ENCODE measurements at regions not wholly inside any gene's neighbourhood (a gene's known extent, or its start where the extent isn't known, plus 50 kb on each side); places are given as distances from the start of the nearest gene placed in this dataset.
"Not testable (repeated sequence)": the region's sequence is repeated elsewhere in the genome, so short reads cannot be mapped to it uniquely, and the experiment has no call there.

DNA sequence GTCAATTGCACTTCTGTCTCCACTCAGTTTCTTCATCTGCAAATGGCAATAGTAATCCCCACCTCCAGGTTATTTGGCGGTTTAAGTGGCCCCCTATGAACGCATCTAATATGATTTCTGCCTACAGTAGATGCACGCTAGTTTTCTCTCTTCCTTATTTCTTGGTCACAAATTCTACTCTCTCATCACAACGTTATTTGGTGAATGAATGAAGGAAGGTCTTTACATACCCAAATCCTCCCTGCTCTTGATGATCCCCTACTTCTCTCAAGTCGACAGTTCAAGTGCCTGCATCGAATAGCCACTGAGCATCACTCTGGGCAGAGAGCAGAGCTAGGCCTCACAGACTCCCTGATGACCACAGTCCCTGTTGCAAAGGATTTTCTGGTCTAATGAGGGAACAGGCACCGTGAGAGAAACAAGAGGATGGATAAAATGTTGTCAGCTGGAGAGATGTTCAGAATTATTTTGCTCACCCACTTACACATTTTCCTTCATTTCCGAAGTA, 181.2 kb upstream of the SMAD3 start:
- no peak for DNase-seq (ENCODE audit: low read depth)

DNA sequence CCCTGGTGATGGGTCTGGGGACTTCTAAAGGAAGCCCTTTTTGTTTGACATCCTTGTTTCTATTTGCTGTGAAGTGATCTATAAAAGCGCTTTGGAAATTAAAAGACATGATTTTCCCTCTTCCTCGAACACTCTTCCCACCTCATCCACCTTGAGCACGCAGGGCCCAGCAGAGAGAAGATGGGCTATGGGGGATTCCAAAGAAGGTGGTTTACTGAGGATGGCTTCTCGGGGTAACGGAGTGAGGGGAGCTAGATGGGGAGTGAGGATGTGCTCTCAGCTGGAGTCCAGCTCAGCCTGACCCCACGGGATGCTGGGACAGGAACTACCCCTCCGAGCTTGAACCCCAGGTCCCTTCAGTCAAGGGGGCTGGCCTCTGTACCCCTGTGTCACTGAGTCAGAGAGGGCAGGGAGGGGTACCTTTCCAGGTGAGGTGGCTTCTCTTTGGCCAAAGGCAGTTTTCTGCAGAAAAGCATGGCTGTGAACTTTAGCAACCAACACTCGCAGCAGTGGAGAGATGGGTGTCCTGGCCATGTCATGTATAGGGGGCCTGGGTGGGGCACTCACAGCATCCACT, 180.7 kb upstream of the SMAD3 start:
- DNase-seq (ENCODE audit: low read depth): no peak

DNA sequence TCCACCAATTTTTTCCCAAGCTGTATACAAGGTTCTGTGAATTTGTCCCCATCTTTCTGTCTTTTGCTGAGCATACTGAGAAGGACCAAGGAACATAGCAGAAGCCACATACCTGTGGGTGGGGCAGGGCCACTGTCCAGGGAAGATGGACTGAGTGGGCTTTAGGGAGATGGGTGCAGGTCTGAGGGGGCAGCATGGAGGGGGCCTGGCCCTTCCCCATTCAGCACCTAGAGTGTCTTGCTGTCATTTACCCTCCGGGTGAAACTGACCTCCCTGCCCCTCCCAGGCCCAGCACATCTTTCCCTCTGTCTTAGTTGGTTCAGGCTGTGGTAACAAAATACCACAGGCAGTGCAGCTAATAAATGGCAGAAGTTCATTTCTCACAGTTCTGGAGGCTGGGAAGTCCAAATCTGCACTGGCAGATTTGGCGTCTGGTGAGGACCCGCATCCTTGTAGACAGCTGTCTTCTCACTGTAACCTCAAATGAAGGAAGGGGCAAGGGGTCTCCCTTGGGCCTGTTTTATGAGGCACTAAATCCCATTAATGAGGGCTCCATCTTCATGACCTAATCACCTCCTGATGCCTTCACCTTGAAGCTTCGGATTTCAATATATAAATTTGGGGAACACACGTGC, 180.0 kb upstream of the SMAD3 start:
- DNase-seq (ENCODE audit: low read depth): no peak

DNA sequence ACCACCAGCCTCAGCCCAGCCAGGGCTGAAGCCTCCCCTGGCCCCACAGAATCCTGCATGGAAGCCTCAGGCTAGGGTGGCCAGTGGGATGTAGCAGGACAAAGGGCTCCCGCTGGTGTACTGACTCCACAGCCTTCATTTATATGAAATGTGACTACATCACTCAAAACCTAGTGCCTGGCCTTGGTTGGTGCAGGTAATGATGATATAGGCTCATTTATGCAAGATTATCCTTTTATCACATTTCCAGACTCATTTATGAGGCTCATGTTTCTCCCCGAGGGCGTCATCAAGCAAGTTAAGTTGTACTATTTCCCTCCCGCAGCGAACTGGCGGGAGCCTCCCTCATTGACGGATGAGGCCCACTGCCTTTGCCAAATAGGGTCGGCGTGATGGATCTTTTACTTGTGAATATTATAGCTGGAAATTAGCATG, 179.1 kb upstream of the SMAD3 start:
- DNase-seq (ENCODE audit: low read depth): no peak

DNA sequence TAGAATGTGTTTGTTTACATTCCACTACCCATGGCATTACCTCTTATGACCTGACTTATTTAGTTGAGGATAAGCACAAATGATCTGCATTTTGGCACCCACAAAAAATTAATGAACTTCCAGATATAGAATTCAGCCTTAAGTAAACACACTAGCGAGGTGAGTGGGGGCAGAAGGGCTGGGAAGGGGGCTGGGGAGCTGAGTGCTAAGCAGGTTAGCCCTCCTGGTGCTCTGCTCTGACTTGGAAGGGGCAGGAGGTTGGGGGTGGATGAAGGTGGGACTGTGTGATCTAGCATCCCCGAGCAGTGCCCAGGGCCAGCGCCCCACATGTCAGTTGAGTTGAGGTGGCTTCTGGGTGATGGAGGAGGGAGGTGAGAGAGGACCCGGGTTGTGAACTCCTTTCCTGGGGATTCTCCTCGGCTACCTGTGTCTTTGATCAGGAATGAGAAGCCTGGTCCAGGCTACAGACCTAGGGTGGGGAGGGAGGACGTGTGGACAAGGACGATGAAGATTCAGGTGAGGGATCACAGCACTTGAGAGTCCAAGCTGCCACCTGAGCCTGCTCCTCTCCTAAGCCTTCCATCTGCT, 178.6 kb upstream of the SMAD3 start:
- DNase-seq (ENCODE audit: low read depth): no peak

DNA sequence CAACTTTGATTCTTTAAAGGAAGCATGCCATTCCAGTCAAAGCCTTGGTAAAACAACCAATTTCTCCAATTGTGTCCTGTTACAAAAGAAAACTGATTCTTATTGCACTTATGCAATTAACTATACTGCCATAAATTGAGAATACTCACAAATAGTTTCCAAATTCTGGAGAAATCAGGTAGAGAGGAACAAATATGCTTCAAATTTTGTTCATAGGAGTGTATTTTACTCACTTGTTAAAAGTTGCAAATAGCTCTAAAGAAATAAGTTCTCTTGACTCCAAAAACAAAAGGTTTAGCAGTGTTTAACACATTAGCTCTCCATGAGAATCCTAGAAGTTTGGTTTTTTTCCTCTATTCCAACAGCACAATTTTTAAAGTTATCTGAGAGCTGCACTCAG, 176.1 kb upstream of the SMAD3 start:
- not testable (repeated sequence) for DNase-seq (ENCODE audit: low read depth)

DNA sequence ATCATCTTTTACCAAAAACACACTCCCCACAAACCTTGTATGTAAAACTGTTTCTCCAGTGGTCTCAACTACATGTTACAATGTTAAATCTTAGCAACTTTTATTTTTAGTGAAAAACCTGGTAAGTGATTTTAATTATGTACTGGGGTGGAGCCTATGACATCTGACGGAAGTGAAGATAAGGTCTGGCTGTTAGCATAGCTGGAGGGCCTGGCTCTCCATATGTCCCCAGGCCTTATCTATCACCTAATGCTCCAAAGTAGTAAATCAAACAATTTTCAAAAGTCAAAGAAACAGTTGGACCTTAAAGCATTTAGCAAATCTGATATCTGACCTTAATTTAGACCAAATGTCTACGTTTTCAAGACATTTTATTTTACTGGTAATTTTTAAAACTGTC, 173.6 kb upstream of the SMAD3 start:
- no peak for DNase-seq (ENCODE audit: low read depth)

DNA sequence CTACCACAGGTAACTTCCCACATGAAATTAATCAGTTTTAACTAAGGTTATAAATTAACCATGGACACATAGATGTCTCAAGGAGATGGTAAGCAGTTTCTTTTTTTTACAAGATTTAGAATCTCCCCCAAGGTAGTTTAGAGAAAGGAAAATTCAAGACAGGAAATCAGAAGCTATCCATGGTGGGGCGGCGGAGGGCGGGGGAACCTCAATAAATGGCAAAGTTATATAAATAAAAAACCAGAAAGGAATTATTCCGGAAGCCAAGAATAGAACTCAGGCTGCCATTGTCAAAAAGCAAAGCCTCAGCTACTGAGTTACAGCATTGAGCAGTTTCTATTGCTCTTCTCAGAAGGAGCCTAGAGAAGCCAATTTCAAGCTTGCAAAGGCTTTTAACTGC, 172.1 kb upstream of the SMAD3 start:
- no peak for DNase-seq (ENCODE audit: low read depth)

DNA sequence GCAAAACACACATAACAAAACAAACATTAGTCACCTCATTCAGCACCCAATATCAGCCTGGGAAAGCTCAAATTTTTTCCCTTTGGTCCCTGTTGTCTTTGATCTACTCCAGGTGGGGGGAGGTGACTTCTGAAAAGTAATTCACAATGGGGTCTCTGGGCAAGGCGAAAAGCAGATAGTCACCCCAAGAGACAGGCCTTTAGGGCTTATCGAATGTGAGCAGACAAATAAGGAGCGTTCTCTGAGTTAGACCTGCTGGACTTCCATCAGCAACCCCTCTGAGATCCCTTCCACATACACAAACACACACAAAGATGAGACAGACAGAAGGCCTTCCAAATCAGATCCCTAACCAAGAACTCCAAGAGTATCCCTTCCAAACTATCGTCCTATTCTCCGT, 171.0 kb upstream of the SMAD3 start:
- DNase-seq (ENCODE audit: low read depth): no peak

DNA sequence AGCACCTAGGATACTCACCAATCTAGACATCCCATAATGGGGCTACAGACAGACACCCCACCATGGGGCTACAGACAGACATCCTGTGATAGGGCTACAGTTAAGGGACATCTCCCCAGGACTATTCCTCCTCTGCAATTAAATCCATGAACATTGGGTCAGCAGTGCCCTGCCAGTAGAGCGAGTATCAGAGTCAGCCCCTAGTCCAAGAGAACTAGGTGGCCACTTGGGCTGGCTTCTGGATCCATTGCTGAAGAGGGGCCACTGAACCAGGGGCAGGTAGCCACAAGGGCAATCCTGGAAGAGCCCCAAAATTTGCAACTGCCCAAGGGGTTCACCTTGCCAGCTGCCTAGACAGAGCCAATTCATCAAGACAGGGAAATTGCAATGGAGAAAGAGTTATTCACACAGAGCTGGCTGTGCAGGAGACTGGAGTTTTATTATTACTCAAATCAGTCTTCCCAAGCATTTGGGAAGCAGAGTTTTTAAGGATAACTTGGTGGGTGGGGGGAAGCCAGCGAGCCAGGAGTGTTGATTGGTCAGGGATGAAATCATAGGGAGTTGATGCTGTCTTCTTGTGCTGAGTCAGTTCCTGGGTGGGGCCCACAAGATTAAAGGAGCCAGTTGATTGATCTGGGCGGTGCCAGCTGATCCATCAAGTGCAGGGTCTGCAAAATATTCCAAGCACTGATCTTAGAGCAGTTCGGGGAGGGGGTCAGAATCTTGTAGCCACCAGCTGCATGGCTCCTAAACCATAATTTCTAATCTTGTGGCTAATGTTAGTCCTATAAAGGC, 170.2 kb upstream of the SMAD3 start:
- no peak for DNase-seq (ENCODE audit: low read depth)

DNA sequence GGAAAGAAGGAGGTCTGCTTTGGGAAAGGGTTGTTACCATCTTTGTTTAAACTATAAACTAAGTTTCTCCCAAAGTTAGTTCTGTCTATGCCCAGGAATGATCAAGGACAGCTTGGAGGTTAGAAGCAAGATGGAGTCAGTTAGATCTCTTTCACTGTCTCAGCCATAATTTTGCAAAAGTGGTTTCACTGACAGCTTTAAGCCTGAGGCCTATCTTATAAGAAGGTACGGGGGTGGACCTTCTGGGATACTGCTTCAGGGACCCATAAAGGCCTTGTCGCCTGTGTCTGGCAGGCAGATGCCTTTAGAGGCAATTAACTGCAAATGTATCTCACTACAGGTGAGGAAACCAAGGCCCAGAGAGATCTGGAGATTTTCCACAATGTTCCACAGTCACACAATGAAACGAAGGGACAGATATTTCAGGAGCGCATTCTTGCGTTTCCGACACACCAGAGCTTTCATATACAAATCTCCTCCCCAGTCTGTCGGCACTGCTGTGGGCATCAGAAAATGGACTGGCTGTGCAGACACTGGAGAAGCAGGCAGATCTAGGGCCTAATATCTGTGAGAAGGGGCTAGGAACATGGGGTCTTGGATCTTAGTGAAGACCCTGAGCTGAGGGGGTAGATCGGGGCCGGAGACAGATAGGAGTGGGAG, 169.5 kb upstream of the SMAD3 start:
- no peak for DNase-seq (ENCODE audit: low read depth)

DNA sequence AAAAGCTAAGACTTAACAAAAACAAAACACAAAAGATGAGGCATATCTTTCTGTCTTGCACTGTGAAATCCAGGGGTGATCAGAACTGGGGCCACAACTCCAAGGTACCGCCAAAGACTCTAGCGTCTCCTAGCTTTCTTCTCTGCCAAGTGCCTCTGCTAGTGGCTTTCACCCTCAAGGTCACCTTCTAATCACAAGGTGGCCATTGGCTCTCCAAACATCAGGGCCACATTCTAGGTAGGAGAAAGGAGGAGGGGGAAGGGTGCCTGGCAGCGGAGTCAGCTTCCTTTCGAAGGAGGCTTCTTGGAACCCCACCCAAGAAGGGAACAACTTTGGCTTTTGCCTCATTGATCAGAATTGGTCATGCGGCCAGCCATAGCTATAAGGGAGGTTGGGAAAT, 168.8 kb upstream of the SMAD3 start:
- no peak for DNase-seq (ENCODE audit: low read depth)

DNA sequence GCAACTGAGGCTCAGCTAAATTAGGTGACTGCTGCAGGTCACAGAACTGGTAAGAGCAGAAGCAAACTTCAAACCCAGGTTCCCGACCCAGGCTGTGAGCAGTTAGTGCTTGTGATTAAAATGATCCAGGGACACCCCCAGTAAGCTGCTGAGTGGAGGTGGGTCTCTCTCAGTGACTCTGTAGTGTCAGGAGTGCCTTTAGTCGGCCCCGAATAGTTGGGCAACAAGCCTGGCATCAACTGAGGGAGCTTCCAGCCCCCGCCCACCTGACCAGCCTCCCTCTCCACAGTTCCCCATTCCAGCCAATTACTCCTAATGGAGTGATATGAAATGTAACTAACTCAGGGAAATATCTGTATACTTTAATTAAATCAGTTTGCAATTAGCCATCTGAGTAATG, 168.0 kb upstream of the SMAD3 start:
- DNase-seq (ENCODE audit: low read depth): no peak

DNA sequence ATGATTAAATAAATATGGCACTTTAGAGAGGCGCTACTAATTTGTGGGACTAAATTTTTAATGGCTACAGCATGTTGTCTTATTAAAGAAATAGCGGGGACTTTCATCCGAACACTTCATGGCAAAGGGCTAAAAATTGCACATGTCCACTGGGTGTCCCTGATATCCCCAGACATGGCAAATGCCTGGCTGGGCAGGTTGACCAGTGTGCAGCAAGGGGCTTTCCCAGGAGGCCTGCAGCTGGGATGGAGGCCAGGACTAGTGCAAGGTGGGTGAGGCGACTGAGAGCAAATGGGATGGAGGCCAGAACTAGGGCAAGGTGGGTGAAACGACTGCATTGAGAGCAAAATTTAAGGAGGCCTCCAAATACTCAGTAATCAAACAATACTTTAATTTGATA, 167.4 kb upstream of the SMAD3 start:
- no peak for DNase-seq (ENCODE audit: low read depth)

DNA sequence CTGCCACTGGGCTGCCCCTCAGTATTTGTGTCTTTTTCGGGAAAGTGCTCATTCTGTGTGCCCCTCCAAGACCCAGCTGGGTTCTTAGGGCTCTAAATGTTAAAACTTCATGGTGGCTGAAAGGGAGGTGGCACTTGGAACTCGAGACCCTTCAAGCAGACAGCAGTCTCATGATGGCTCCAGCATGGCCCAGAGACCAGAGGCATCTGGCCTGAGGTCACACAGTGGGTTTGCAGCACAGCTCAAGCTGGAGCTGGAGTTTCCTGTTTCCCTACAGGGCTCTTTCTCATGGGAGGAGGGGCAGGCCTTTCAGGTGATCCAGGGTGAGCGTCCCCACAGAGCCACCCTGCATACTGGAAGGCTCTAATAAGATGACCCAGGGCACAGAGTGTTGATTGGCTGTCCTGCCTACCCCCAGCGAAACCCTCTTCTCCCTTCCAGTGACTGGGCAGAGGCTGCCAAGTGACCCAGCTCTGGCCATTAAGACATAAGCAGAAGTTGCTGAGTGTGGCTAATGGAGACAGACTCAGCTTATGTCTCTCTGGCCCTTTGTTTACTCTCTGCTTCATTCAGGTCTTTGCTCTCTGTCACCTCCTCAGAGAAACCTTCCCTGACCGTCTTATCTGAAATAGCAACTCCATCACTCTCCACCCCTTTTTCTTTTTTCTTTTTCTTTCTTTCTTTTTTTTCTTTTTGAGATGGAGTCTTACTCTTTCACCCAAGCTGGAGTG, 166.6 kb upstream of the SMAD3 start:
- no peak for DNase-seq (ENCODE audit: low read depth)

DNA sequence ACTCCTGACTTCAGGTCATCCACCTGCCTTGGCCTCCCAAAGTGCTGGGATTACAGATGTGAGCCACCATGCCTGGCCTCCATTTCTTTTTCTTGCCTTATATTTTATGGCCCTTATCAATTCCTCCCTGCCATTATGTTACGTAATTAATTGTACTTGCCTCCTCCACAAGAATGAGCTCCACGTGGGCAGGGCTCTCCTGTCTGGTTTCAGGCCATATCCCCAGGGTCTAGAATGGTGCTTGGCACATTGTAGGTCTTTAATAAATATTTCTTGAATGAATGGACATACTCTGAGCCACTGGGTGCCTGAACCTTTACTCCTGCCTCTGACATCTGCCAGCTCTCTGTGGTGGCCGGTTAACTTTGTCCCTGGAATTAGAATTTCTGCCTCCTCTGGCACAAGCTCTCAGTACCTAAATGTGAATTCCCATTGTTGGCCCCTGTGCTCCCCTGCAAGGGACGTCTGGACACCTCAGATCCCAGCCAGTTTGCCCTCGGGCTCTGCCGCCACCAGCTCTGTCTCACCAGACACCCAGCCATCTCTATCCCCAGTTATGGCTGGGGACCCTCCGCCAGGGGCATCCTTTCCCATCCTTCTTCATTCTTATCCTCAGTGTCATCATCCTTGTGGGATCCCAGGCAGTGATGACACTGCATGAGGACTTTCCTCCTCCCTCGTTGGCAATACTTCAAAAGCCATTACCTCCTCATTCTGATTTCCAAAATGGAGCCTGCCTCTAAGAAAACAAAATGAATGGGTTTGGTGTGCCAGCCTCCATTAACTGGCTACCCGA, 165.6 kb upstream of the SMAD3 start:
- no peak for DNase-seq (ENCODE audit: low read depth)

DNA sequence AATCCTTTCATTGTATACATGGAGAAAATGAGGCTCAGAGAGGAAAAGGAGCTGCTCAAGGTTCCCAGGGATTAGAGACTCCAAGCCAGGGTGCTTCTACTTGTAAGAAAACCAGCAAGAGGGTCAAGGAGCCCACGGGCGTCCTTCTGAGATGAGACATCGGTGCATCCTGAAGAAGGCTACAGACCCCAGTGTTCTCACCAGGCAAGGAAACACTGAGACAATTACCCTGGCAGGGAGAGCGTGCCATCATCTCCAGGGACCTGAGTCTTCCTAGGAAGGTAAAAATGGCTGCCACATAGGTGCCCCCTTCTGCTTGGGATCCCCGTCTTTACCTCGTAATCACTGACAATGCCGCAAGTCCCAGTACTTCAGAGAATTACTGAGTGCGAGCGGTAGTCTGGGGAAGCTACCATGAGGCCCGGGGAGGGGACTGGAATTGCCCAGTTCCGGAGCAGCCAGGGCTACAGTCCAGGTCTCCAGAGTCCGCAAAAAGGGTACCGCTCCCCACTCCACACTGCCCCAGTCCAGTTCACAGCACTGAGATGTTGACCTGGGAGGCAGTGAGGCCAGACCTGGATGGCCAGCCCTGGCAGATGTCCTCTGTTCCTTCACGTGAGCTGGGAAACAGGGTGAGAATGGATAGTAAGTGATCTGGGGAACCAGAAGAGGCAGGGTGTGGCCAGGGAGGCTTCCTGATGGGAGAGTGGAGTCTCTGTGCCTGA, 164.7 kb upstream of the SMAD3 start:
- DNase-seq (ENCODE audit: low read depth): no peak

DNA sequence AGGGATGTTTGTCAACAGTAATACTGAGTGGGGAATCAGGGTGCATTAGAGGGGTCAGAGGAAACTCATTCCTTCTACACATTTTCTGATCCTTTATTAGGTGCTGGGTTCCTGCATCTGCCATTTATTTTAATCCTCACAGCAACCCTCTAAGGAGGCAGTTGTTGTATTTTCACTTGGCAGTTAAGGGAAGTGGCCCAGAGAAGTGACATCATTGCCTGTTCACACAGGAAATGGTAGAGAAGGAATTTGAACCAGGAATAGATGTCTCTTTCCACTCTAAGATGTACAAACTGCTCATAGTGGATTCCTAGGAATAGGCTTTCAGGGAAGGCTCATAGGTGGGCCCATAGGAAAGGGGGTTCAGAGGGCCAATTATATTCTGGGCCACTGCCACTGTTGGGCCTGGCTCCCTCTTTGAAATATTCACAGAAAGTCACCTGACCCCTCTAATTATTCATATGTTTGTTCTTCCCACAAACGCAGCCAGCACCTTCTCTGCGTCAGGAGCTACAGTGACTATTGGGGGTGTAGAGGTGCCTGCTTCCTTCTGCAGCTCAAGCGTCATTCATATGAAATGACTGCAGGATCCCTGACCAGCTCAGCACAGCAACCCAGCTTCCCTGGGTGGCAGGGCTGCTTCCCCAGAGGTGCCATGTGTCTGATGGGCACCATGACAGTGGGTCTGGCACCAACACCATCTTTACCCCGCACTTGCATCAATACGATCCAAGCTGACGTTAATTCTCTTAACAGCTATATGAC, 163.9 kb upstream of the SMAD3 start:
- DNase-seq (ENCODE audit: low read depth): no peak

DNA sequence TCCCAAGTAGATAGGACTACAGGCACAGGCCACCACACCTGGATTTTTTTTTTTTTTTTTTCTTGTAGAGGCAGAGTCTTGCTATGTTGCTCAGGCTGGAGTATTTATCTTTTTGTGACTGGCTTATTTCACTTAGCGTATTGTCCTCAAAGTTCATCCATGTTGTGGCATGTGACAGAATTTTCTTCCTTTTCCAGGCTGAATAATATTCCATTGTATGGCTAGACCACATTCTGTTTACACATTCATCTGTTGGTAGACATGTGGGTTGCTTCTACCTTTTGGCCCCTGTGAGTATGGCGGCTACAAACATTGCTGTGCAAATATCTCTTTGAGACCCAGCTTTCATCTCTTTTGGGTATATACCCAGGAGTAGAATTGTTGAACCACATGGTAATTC, 160.2 kb upstream of the SMAD3 start:
- DNase-seq (ENCODE audit: low read depth): no peak
